B cell (primary cell): ENCODE measurements at regions not wholly inside any gene's neighbourhood (a gene's known extent, or its start where the extent isn't known, plus 50 kb on each side); places are given as distances from the start of the nearest gene placed in this dataset.
"Not testable (repeated sequence)": the region's sequence is repeated elsewhere in the genome, so short reads cannot be mapped to it uniquely, and the experiment has no call there.

Experiments
- EZH2 ChIP-seq: IDR thresholded peaks from 2 replicates; pipeline ENCODE4 v1.6.1; 2012; ENCODE audit warnings: borderline replicate concordance, low read depth, mild to moderate bottlenecking, moderate library complexity, low read length; ENCODE audit not compliant: insufficient read depth, poor library complexity, severe bottlenecking
- TF ChIP-seq, protein P1 (sequence below): fragments of 200-600 bp; IDR thresholded peaks from one replicate; pipeline ENCODE4 v1.8.0; 2022; ENCODE audit warnings: antibody characterized with exemption, mild to moderate bottlenecking

- TF ChIP-seq, protein P1, sequence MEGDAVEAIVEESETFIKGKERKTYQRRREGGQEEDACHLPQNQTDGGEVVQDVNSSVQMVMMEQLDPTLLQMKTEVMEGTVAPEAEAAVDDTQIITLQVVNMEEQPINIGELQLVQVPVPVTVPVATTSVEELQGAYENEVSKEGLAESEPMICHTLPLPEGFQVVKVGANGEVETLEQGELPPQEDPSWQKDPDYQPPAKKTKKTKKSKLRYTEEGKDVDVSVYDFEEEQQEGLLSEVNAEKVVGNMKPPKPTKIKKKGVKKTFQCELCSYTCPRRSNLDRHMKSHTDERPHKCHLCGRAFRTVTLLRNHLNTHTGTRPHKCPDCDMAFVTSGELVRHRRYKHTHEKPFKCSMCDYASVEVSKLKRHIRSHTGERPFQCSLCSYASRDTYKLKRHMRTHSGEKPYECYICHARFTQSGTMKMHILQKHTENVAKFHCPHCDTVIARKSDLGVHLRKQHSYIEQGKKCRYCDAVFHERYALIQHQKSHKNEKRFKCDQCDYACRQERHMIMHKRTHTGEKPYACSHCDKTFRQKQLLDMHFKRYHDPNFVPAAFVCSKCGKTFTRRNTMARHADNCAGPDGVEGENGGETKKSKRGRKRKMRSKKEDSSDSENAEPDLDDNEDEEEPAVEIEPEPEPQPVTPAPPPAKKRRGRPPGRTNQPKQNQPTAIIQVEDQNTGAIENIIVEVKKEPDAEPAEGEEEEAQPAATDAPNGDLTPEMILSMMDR: not testable (repeated sequence)
- TF ChIP-seq EZH2: not testable (repeated sequence)
These were observed 157.2 kb upstream of the PTBP2 start for GRCh38 chr1:96564401-96564800.
